Activated B cell treated with CpG ODN at 0.5 μM for 24 hours (primary cell): ENCODE measurements at regions not wholly inside any gene's neighbourhood (a gene's known extent, or its start where the extent isn't known, plus 50 kb on each side); places are given as distances from the start of the nearest gene placed in this dataset.

ENCODE experiments used
- ATAC-seq: fragments of 200-7000 bp; cut with Tn5 transposase; one replicate; pipeline ENCODE4 v1.10.0; 2021; ENCODE audit warnings: low read depth, mild to moderate bottlenecking, moderate library complexity
- CTCF ChIA-PET: fragments of 350-600 bp; sonication (Branson Sonifier 250); formaldehyde crosslinking; loops from one replicate; lab custom pipeline; 2021; ENCODE audit warnings: antibody characterized with exemption; lab: Charles Lee
- POLR2A ChIA-PET: fragments of 350-600 bp; sonication (Branson Sonifier 250); formaldehyde crosslinking; loops from one replicate; lab custom pipeline; 2021; ENCODE audit warnings: antibody characterized with exemption; lab: Charles Lee
- DNase-seq: peaks from one replicate; pipeline ENCODE4 v3.0.0; 2022
- H3K27ac Mint-ChIP-seq: one replicate; pipeline ENCODE4 v1.8.0; 2020; ENCODE audit warnings: mixed read lengths
- H3K27me3 Mint-ChIP-seq: one replicate; pipeline ENCODE4 v1.8.0; 2021; ENCODE audit warnings: mixed read lengths
- H3K36me3 Mint-ChIP-seq: one replicate; pipeline ENCODE4 v1.8.0; 2021; ENCODE audit warnings: low read depth, mixed read lengths
- H3K4me1 Mint-ChIP-seq: one replicate; pipeline ENCODE4 v1.8.0; 2021; ENCODE audit warnings: mixed read lengths
- H3K4me3 Mint-ChIP-seq: one replicate; pipeline ENCODE4 v1.8.0; 2020; ENCODE audit warnings: mild to moderate bottlenecking, mixed read lengths
- H3K9me3 Mint-ChIP-seq: one replicate; pipeline ENCODE4 v1.8.0; 2020; ENCODE audit warnings: mixed read lengths
- intact Hi-C: fragments of 100-400 bp; cut with micrococcal nuclease; formaldehyde crosslinking; loops from one replicate; pipeline ENCODE4 v1.15.1; 2024
- TF ChIP-seq, protein P1 (sequence below): fragments of 200-600 bp; IDR thresholded peaks from one replicate; pipeline ENCODE4 v1.8.0; 2022; ENCODE audit warnings: antibody characterized with exemption, mild to moderate bottlenecking

DNA sequence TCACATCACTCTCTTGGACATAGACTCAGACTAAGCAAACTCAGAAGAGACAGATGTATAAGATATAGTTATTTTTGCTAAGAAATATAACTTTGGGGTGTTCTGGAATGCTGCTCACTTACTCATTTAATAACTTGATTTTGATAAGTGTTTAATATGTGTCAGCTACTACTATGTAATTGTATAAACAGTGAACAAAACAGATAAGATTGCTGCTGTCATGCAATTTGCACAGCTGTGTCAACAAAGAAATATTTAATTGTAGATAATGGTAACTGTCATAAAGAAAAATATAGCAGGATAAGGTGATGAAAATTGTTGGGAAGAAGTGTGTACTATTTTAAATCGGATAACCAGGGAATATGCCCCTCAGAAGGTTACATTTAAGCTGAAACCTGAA lies 84.1 kb upstream of the ZDHHC17 start:
- ChIA-PET CTCF (no interaction called here), POLR2A (no interaction called here)
- H3K36me3 Mint-ChIP-seq: no peaks in the 10 kb centered on the region
- no peak for DNase-seq
- TF ChIP-seq, protein P1, sequence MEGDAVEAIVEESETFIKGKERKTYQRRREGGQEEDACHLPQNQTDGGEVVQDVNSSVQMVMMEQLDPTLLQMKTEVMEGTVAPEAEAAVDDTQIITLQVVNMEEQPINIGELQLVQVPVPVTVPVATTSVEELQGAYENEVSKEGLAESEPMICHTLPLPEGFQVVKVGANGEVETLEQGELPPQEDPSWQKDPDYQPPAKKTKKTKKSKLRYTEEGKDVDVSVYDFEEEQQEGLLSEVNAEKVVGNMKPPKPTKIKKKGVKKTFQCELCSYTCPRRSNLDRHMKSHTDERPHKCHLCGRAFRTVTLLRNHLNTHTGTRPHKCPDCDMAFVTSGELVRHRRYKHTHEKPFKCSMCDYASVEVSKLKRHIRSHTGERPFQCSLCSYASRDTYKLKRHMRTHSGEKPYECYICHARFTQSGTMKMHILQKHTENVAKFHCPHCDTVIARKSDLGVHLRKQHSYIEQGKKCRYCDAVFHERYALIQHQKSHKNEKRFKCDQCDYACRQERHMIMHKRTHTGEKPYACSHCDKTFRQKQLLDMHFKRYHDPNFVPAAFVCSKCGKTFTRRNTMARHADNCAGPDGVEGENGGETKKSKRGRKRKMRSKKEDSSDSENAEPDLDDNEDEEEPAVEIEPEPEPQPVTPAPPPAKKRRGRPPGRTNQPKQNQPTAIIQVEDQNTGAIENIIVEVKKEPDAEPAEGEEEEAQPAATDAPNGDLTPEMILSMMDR: no peak
- no peak for ATAC-seq
- H3K27me3 Mint-ChIP-seq: peaks cover 5% of the 10 kb centered on the region
- no peaks in the 10 kb centered on the region for H3K4me1 Mint-ChIP-seq
- no peaks in the 10 kb centered on the region for H3K9me3 Mint-ChIP-seq
- no peak overlapping the region for H3K27ac Mint-ChIP-seq
- H3K4me3 Mint-ChIP-seq: no peak overlapping the region
- intact Hi-C loops: no loop called here

DNA sequence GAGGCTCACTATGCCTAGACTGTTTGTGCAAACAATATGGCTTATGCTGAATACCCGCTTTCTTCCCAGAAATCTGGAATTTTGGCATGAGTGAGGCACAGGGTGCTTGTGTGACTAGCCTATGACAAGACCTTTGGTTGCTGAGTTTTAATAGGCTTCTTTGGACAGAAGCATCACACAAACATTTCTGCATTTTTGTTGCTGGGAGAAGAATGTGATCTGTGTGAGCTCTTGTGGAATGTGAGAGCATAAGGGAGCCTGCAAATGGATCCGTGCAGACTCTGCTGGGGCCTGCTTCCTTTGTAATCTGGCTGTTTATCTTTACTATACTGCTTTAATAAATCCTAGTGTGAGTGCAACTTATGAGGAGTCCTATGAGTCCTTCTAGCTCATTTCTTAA lies 83.0 kb upstream of the ZDHHC17 start:
- no peak for DNase-seq
- no peak for ATAC-seq
- CTCF ChIA-PET: no interaction called here
- POLR2A ChIA-PET: no interaction called here
- no peaks in the 10 kb centered on the region for H3K9me3 Mint-ChIP-seq
- intact Hi-C loops: no loop called here
- H3K36me3 Mint-ChIP-seq: no peaks in the 10 kb centered on the region
- no peaks in the 10 kb centered on the region for H3K4me1 Mint-ChIP-seq
- H3K4me3 Mint-ChIP-seq: no peak overlapping the region
- no peak overlapping the region for H3K27ac Mint-ChIP-seq
- H3K27me3 Mint-ChIP-seq: peaks cover 5% of the 10 kb centered on the region
- TF ChIP-seq, protein P1: no peak

DNA sequence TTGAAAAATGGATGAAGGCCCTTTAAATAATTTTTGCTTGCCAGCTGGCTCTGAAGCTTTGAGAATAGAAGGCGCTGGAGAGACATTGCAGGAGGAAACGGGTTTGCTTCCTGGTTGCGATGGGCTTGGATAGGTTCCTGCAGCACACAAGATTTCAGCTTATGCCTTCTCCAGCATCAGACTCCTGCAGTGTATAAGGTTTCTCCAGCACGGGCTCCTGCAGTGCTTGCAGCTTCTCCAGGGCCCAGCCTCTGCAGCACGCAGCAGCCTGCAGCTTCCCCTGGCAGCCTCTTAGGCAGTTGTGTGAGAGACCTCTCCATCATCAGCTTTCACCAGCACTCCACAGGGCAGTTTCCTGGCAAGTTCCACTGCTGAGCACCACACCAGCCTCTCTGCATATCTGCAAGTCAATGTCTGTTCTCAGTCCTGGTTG lies 78.7 kb upstream of the ZDHHC17 start:
- H3K36me3 Mint-ChIP-seq: no peaks in the 10 kb centered on the region
- H3K27me3 Mint-ChIP-seq: peaks cover 2% of the 10 kb centered on the region
- H3K4me1 Mint-ChIP-seq: no peaks in the 10 kb centered on the region
- POLR2A ChIA-PET: no interaction called here
- intact Hi-C loops: no loop called here
- no peak overlapping the region for H3K4me3 Mint-ChIP-seq
- no peak for ATAC-seq
- CTCF ChIA-PET: interaction anchor here (1.1 kb wide), 1 partner anchor 105 kb away, joined by 3 read pairs; no protein-coding TSS in a partner anchor
- TF ChIP-seq, protein P1: no peak
- DNase-seq: no peak
- H3K27ac Mint-ChIP-seq: no peak overlapping the region
- H3K9me3 Mint-ChIP-seq: no peaks in the 10 kb centered on the region

DNA sequence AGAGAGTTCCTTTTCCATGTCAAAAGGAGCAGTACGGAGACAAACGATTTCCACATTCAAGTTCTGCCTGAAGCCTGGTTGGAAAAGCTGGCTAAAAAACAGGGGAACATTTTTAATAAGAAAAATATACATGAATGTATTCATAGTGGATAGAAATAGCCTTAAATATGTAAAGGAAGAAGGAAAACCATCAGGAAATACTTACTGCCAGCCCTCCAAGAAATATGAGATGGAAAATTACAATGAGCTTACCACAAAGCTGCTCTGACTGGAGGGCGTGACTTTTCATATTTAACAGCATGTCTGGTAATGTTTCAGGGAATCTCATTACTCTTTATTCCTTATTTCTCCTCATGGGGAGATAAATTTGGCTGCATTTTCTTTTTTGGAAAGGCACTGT lies 75.9 kb upstream of the ZDHHC17 start:
- Mint-ChIP-seq H3K9me3 (no peaks in the 10 kb centered on the region), H3K36me3 (no peaks in the 10 kb centered on the region), H3K27me3 (peaks cover 2% of the 10 kb centered on the region), H3K27ac (no peak overlapping the region), H3K4me1 (no peaks in the 10 kb centered on the region), H3K4me3 (no peak overlapping the region)
- TF ChIP-seq, protein P1: no peak
- CTCF ChIA-PET: interaction anchor here (1.3 to 1.6 kb wide), 2 partner anchors 66 to 102 kb away, joined by 3 to 4 read pairs; no protein-coding TSS in a partner anchor
- POLR2A ChIA-PET: no interaction called here
- intact Hi-C loops: loop anchor here (1.0 kb wide), 1 partner anchor 103 kb away; no protein-coding TSS in a partner anchor
- DNase-seq: no peak
- no peak for ATAC-seq

DNA sequence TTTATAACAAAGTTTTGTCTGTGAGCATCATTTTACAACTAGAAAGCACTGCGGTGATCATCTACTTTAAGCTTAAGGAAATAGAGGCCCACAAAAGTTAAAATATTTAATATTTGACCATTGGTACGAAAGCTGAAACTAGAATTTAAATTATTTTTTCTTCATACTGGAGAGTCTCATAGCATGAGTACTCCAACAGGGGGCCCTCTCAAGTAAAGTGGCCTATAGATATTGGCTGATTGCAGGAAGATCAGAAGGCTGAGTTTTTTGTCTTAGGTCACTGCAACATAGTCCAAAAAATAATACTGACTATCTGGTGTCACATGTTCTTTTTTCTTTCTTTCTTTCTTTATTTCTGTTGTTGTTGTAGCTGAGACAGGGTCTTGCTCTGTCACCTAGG lies 75.3 kb upstream of the ZDHHC17 start:
- TF ChIP-seq, protein P1: no peak
- CTCF ChIA-PET: interaction anchor here (1.6 kb wide), 1 partner anchor 67 kb away, joined by 3 read pairs; no protein-coding TSS in a partner anchor
- Mint-ChIP-seq H3K4me3 (no peak overlapping the region), H3K9me3 (no peaks in the 10 kb centered on the region), H3K27me3 (no peaks in the 10 kb centered on the region), H3K4me1 (no peaks in the 10 kb centered on the region), H3K27ac (no peak overlapping the region), H3K36me3 (no peaks in the 10 kb centered on the region)
- ATAC-seq: no peak
- intact Hi-C loops: loop anchor here (1.0 kb wide), 1 partner anchor 103 kb away; no protein-coding TSS in a partner anchor
- no peak for DNase-seq
- POLR2A ChIA-PET: no interaction called here
